GM21515 (cell line): ENCODE measurements at regions not wholly inside any gene's neighbourhood (a gene's known extent, or its start where the extent isn't known, plus 50 kb on each side); places are given as distances from the start of the nearest gene placed in this dataset.

ENCODE experiments used
- ATAC-seq: cut with Tn5 transposase; IDR thresholded peaks from one replicate; pipeline ENCODE4 v1.9.1; 2021; ENCODE audit not compliant: unreplicated experiment

- ATAC-seq, result no peak
Measured at GRCh38 chr3:28645149-28645548, 296.5 kb upstream of the AZI2 start.

GRCh38 chr3:28646435-28646834 lies 297.8 kb upstream of the AZI2 start:
- ATAC-seq, result no peak

GRCh38 chr3:28649266-28649665 lies 300.6 kb upstream of the AZI2 start:
- no peak for ATAC-seq

- ATAC-seq, result no peak
Measured at GRCh38 chr3:28651159-28651558, 302.5 kb upstream of the AZI2 start.

GRCh38 chr3:28664123-28664522 lies 315.5 kb upstream of the AZI2 start:
- ATAC-seq, result no peak

- ATAC-seq, result peak; percentile 98
Measured at GRCh38 chr3:28667646-28668621, 319.3 kb upstream of the AZI2 start.

GRCh38 chr3:28669870-28670269 lies 321.2 kb upstream of the AZI2 start:
- ATAC-seq, result no peak

GRCh38 chr3:28672406-28672805 lies 323.8 kb upstream of the AZI2 start:
- no peak for ATAC-seq

- no peak for ATAC-seq
Measured at GRCh38 chr3:28673446-28673845, 324.8 kb upstream of the AZI2 start.

GRCh38 chr3:28674212-28674611 lies 325.6 kb upstream of the AZI2 start:
- ATAC-seq, result no peak

- no peak for ATAC-seq
Measured at GRCh38 chr3:28677581-28677980, 329.0 kb upstream of the AZI2 start.

- ATAC-seq, result no peak
Measured at GRCh38 chr3:28678086-28678485, 329.5 kb upstream of the AZI2 start.

- no peak for ATAC-seq
Measured at GRCh38 chr3:28680050-28680449, 331.4 kb upstream of the AZI2 start.

- ATAC-seq, result no peak
Measured at GRCh38 chr3:28682121-28682520, 333.5 kb upstream of the AZI2 start.

GRCh38 chr3:28690176-28690575 lies 341.6 kb upstream of the AZI2 start:
- no peak for ATAC-seq

GRCh38 chr3:28698706-28699105 lies 350.1 kb upstream of the AZI2 start:
- no peak for ATAC-seq

- no peak for ATAC-seq
Measured at GRCh38 chr3:28699283-28699682, 350.7 kb upstream of the AZI2 start.

GRCh38 chr3:28700728-28701127 lies 352.1 kb upstream of the AZI2 start:
- no peak for ATAC-seq

- no peak for ATAC-seq
Measured at GRCh38 chr3:28703843-28704242, 355.2 kb upstream of the AZI2 start.

GRCh38 chr3:28711293-28711692 lies 362.7 kb upstream of the AZI2 start:
- ATAC-seq, result no peak

GRCh38 chr3:28716939-28717338 lies 368.3 kb upstream of the AZI2 start:
- ATAC-seq, result no peak

GRCh38 chr3:28718074-28718849 lies 369.6 kb upstream of the AZI2 start:
- no peak for ATAC-seq
